A172 (cell line): ENCODE measurements at regions not wholly inside any gene's neighbourhood (a gene's known extent, or its start where the extent isn't known, plus 50 kb on each side); places are given as distances from the start of the nearest gene placed in this dataset.
"Not testable (repeated sequence)": the region's sequence is repeated elsewhere in the genome, so short reads cannot be mapped to it uniquely, and the experiment has no call there.

Experiments
- DNase-seq: peaks from one replicate; pipeline ENCODE4 v3.0.0-alpha.2; 2015; ENCODE audit warnings: low spot score

DNA sequence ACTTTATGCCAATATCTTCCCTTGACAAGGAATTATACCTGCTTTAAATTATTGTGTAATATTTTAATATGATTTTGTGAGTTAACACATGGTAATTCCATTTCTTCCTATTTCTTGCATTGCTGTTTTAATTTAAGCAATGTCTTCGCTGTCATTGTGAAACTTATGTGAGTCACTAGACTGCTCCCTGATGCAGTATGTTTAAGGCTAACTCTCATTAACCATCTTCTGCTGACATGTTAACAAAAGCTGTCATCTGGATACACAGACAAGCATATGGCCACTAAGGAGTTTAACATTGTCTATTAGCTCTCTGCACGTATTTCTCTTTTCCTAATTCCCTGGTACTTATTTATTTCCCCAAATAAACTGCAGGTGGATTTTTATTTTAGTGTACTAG lies 980.8 kb upstream of the CTNND2 start:
- DNase-seq = no peak

- DNase-seq = no peak
Measured at GRCh38 chr5:12883395-12883794, 979.1 kb upstream of the CTNND2 start.

DNA sequence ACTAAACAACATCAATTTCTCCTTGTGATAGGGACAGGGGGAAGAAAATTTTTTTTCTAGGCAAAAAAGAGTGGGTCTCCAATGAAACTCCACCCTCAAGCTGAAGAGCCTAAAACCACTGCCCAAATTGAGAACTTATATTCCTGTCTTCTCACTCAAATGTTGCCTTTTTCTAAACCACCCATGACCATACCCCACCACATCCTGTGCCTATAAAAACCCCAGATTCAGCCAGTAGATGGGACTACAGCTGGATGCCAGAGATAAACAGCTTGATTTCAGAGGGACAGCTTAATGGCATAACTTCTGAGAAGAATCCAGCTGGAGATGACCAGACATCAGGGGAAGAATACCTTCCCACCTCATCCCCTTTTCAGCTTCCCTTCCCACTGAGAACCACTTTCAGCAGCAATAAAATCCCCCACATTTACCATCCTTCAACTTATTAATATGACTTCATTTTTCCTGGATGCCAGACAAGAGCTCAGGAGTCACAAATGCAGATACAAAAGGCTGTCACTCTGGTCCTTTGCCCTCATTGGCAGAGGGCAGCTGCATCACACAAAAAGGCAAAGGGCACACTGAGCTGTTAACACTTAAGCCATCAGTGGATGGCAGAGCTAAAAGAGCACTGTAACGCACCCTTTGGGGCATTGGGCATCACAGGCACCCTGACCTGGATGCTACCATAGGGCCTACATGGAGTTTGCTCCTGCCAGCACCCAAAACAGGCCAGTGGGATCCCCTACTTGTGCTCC lies 972.5 kb upstream of the CTNND2 start:
- no peak for DNase-seq

DNA sequence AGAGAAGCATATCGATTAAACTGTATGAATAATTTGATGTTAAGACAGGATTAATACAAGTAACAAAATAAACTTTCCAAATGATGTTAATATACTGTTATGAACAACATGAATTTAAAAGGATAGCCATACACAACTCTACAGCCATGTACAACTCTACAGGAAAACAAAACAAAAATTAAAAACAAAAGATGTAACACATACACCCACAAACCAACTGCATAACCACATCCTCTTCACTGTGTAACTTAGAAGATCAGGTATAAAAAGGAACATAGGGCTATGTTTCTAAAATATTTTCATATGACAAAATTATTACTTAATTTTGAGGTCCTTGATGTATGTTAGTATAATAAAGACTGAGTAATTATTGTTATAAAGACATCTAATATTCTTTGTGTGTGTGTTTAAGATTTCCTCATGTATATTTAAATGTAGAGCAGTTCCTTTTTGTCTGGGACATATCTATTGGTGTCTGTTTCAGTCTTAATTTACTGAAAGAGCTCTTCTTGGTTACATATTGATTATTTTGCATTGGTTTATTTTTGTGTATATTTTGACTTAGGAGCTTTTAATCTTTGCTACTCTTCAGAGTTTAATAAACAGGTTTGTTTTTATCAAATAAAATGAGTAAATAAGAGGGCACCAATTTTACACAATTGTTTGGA lies 966.8 kb upstream of the CTNND2 start:
- no peak for DNase-seq

DNA sequence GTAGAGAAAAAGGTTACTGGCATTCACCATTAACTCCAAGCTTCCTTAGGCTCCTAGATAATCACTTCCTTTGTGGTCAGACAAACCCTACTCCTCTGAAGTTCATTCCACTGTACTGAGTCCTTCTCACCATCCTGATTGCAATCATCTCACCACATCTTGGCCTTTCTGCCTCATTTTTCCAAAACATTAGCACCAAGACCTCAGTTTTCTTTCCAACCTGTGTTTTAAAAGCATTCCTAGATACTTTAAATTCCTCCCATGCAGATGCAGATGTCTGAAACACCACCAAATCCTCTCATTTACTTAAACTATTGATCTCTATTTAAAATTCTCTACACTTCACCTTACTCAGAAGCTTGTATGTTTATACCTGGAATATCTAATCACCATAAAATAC lies 961.3 kb upstream of the CTNND2 start:
- peak; percentile 46 for DNase-seq

GRCh38 chr5:12861886-12862654 lies 957.8 kb upstream of the CTNND2 start:
- peak; percentile 7 for DNase-seq

GRCh38 chr5:12856105-12856504 lies 951.9 kb upstream of the CTNND2 start:
- not testable (repeated sequence) for DNase-seq

DNA sequence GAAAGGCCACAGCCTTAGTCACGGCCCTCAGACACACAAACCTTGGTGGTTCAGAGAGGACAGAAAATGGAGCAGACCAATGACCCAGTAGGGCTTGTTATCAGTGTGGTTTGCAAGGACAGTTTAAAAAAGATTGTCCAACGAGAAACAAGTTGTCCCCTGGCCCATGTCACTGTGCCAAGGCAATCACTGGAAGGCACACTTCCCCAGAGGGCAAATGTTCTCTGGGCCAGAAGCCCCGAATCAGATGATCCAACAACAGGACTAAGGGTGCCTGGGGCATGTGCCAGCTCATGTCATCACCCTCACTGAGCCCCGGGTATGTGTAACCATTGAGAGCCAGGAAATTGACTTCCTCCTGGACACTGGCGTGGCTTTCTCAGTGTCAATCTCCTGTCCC lies 950.1 kb upstream of the CTNND2 start:
- DNase-seq = no peak

GRCh38 chr5:12851761-12852160 lies 947.5 kb upstream of the CTNND2 start:
- DNase-seq = no peak

DNA sequence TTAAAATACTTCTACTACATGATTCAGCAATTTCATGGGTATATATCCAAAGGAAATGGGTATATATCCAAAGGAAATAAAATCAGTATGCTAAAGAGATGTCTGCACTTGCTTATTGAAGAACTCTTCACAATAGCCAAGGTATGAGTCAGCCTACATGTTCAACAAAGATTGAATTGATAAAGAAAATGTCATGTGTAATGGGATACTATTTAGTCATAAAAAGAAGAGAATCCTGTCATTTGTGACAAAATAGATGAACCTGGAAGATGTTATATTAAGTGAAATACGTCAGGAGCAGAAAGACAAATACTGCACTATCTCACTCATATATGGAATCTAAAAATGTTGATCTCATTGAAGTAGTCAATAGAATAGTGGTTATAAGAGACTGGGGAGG lies 944.5 kb upstream of the CTNND2 start:
- DNase-seq = no peak

GRCh38 chr5:12845549-12846159 lies 941.4 kb upstream of the CTNND2 start:
- no peak for DNase-seq

GRCh38 chr5:12840972-12841371 lies 936.7 kb upstream of the CTNND2 start:
- DNase-seq = no peak

DNA sequence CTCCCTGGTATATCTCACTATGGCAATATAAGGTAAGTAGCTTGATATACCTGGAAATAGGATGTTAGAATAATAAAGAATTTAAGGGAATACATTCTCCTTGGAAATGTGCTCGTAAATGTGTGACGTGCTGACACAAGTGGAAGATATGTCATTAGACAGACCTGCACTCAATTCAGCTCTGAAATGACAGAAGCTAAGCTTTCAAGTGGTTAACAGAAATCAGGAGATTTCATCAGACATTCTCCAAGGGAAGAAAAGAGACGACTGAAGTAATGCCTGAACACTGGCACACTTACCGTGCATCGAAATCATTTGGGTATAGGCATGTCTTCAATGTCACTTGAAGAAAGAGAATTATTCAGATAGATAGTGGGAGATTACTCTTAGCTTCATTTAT lies 933.3 kb upstream of the CTNND2 start:
- no peak for DNase-seq

GRCh38 chr5:12825163-12825562 lies 920.9 kb upstream of the CTNND2 start:
- DNase-seq = no peak

DNA sequence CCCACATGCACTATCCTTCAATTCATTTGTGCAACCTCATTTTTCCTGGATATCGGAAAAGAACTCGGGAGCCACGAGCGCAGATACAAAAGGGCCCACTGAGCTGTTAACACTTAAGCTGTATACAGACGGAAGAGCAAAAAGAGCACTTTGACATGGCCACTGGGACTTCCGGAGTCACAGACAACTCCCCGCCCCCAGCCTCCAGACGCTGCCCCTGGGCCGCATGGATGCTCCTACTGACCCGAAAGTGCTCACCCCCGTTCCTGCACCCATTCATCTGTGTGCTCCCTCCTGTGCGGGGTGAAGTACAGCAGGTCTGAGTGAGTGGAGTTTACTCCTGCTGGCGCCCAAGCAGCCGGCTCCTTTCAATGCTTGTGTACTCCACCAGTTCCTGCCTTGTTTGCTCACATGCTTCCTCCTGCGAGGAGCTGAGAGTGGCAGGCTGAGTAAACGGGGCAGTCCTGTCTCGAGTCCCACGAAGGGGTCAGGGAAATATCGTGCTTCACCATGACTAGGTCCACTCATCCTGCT lies 901.0 kb upstream of the CTNND2 start:
- peak; percentile 1 for DNase-seq

DNA sequence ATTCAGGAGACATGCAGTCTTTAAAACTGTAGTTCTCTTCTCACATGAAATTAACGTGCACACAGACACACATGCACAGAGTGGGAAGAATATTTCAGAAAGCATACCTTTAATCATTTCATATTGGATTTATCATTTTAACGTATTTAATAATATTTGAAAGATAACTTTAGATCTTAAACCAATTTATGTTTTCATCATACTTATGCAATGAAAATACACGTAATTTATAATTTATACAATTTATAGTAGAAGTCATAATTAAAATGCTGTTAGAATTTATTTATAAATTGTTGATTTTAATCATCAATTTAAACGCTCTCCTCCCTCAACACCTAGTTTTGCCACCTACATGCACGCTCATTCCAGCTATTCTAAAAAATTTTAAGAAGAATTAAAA lies 894.9 kb upstream of the CTNND2 start:
- DNase-seq = no peak

- DNase-seq = no peak
Measured at GRCh38 chr5:12795333-12795663, 891.1 kb upstream of the CTNND2 start.

GRCh38 chr5:12794476-12795332 lies 890.5 kb upstream of the CTNND2 start:
- DNase-seq = no peak

- DNase-seq = no peak
Measured at GRCh38 chr5:12793373-12793772, 889.1 kb upstream of the CTNND2 start.

- no peak for DNase-seq
Measured at GRCh38 chr5:12780536-12780935, 876.3 kb upstream of the CTNND2 start.

- peak; percentile 9 for DNase-seq
Measured at GRCh38 chr5:12777342-12777741, 873.1 kb upstream of the CTNND2 start.
